GM19463 (cell line): ENCODE measurements at regions not wholly inside any gene's neighbourhood (a gene's known extent, or its start where the extent isn't known, plus 50 kb on each side); places are given as distances from the start of the nearest gene placed in this dataset.
A peak's percentile ranks its signal among the peaks of the same experiment; 100 is the strongest.

Experiments used
- ATAC-seq: cut with Tn5 transposase; IDR thresholded peaks from one replicate; pipeline ENCODE4 v1.9.1; 2021; ENCODE audit warnings: mild to moderate bottlenecking, moderate library complexity; ENCODE audit not compliant: unreplicated experiment

DNA sequence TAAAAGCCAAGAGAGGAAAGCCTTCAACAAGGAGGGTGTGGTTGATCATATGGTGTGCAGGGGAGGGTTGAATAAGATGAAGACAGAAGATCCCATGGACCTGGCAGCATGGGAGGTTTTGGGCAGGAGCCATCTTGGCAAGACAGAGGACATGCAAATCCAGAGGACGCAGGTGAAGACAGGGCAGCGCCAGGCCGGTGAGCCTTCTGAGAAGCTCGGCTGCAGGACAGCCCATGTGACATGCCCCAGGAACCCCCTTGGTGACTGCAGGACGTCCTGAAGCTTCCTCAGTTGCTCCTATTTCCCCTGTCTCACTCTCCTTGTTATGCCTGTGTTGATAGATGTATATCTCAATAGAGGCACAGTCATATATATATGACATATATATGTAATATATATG is 159.4 kb downstream of the GADD45G start:
- no peak for ATAC-seq

DNA sequence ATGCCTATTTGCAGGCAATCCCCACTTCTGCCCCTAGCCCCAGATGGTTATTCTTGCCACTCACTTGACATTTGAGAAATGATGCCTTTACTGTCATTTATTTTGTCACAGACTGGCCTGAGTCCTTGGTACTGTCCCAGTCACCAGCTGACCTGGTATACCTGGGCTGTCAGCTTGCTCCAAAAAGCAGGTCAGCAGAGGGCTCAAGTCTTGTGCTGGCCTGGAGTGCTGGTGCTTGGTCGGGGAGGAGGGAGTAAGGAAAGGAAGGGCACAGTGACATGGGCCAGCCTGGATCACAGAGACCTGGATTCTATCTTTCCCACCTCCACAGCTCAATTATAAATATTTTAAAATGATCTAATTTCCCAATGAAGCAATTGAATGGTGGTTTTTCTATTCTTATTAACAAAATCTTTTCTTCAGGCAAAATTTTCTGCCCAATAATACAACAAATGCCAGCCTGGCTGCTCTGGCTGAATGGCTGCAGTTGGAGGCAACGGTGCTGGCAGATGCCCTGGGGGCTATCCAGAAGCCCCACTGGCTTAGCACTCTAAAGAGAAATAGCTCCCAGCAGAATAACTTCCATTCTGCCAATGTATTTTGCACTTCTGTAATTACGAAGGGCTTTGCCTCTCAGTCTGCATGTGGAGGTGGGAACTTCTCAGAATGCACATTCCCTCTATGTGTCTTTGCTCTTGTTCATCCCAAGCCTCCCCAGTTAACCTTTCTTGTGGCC is 160.6 kb downstream of the GADD45G start:
- ATAC-seq, result no peak

DNA sequence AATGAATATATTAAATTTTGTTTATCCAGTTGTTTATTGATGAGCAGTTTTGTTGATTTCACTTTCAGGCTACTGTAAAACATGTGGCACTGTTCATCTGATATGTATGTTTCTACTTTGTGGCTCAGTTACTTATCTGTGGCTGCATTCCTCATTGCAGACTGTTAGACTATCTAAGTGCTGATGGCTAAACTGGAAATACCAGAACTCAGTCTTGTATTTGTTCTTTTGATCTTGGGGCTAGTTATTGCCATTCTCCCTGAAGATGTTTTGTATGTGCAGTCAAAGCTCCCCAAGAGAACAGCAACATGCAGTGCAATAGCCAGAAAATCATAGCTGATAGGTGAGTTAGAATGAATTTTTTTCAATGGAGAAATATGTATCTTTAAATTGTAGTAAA is 162.2 kb downstream of the GADD45G start:
- ATAC-seq, result no peak

DNA sequence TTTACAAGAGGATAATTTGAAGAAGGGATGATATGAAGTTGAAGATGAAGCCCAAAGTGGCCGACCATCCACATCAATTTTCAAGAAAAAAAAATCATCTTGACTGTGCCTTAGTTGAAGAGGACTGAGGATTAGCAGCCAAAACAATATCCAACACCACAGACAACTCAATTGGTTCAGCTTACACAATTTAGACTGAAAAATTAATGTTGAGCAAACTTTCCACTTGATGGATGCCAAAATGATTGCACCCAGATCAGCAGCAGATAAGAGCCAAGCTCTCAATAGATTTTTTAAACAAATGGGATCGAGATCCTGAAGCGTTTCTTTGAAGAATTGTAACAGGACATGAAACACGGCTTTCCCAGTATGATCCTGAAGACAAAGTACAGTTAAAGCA is 163.2 kb downstream of the GADD45G start:
- ATAC-seq, result no peak

DNA sequence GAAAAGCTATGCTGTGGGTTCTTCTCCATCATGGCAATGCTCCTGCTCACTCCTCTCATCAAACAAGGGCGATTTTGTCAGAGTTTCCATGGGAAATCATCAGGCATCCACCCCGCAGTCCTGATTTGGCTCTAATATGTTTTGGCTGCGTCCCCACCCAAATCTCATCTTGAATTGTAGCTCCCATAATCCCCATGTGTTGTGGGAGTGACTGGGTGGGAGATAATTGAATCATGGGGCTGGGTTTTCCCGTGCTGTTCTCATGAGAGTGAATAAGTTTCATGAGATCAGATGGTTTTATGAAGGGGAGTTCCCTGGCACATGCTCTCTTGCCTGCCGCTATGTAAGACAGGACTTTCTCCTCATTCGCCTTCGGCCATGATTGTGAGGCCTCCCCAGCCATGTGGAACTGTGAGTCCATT is 163.8 kb downstream of the GADD45G start:
- no peak for ATAC-seq

DNA sequence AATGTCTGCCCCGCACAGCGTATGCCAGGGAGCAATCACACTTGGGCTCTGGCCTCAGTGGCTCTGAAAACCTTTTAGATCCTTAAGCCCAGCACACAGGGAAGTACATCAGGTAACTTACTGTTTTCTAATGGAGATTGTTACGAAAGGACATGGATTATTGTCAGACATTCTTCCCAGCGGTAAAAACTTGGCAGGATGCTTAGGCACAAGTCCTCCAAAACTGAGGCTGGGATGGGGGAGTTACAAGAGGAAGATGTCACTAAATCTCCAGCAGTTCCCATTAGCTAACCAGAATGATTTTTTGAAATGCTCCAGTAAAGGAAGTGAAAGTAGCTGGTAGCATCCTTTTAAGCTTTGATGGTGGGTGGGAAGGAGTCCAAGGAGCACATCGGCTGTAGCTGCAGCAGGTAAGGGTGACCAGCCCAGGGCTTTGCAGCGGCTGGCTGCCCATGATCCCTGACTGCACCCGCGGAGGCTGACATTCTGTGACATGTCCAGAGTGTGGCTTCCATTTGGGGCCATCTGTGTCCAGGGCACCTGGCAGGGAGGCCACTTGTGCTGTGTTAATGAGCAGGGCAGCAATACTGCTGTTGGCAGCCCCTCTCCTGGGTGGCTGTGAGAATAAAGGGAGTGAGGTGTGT is 165.8 kb downstream of the GADD45G start:
- no peak for ATAC-seq

DNA sequence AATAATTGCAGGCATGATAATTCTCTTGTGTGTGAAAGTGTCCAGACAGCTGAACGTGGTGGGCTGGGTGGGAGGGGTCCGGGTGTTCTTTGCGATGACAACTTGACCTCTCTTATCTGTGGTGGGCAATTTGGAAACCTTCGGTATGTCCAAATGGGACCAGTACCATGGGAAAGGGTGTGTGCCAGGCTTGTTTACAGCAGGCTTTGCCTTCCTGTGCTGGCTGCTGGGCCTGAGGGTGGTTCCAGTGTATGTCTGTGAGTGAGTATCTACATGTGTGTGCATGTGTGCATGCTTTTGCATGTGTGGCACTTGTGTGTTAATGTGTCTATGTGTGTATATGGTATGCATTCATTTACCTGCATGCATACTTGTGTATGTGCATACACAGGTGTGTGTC is 166.4 kb downstream of the GADD45G start:
- ATAC-seq, result no peak

DNA sequence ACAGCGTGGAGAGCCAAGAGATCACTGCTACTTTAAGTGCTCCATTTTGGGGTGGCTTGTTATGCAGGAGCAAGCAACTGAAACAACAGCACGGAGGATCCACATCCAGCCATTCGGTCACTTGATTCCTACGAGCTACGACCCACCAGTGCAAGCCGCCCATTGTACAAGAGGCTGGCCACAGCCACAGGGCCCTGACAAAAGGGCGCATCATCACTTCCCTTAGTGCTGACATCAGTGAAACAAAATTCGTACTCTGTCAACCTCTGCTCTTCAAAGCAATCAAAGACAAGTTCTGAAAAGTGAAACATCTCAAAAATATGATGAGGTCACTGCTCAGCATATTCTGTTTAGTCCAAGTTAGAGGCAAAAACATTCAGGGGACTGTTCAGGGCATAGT is 168.4 kb downstream of the GADD45G start:
- ATAC-seq, result no peak

DNA sequence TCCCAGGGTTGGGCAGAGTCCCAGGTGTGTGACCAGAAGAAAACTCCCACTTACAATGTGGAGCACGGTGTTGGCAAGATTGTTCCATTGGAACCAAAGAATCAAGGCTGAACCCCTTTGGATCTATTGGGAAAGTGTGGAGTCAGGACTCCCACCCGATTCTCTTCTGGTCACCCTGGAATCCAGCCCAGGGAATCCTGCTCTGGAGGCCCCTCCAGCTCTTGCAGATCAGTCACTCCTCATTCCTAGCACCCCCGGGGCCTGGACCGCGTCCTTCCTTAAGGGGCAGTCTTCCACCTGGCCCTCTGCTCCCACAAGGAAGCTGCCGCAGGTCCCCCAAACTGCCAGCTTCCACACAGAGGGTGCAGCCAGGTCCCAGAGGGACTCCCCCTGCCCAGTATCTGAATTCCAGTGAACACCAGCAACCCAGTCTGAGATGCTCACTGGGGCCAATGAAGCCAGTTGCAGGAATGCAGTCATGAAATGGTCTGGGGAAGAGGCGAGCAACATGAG is 170.1 kb downstream of the GADD45G start:
- no peak for ATAC-seq

DNA sequence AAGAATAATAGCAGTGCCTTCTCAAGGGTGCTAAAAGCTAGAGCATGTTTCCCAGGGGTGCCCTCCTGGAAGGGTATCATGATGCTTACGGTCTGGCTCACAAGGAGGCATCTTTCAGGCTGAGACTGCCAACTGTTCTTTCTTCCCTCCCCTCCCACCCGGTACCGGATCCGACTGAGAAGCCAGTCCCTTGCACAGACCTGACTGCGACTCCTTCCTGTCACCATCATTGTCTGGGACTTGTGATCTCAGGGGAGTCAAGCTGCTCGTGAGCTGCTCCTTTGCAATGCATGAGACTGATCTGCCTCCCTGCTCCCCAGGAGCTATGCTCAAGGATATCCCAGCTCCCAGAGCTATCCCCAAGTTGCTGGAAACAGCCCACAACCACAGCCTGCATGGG is 170.8 kb downstream of the GADD45G start:
- ATAC-seq, result no peak

DNA sequence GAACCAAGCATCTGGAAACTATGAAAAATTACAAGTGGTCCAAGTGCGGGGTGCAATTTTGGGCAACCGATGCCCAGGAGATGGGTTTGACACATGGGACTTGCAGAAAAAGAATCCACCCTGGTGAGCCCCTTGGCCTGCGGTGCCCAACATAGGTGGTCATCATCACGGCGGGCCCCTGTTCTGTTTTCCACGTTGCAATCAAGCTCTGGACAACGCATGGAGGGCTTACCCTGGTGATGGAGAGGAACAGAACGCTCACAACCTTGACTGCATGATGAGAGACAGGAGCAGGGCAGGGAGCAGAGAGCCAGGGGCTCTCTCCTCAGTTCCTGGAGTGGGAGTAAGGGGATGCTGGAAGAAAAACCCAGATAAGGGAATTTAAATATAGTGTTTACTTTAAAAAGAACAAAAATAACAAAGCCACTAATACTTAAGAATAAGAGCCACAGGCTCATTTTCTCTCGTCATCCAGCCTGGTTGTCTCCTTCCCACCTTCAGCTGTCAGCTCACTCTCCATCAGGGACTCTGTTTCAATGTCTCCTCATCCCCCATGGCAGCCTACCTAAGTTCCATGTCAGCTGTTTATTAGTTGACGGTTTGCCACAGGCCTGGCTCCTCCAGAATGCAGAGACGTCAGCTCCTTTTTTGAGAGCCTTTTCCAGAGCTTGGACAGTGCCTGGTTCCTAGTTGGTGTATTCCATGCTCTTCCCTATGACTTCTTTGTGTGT is 172.1 kb downstream of the GADD45G start:
- no peak for ATAC-seq

DNA sequence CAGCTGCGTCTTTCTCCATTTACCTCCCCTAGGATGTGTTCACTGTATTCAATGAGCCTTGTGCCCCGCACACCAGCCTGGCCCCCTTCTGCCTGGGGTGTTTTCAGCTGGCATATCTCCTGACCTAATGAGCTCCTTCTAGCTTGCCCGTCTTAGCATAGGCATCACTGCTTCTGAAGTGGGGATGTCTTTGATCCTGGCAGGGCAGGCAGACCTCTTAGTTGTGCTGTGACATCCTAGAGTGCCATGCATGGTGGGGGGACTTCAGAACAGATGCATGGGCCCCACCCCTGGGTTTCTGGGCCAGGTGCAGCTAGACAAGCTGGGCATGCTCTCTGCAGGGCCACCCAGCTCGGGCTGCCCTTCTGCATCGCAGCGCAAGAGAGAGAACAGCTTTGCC is 172.7 kb downstream of the GADD45G start:
- no peak for ATAC-seq

DNA sequence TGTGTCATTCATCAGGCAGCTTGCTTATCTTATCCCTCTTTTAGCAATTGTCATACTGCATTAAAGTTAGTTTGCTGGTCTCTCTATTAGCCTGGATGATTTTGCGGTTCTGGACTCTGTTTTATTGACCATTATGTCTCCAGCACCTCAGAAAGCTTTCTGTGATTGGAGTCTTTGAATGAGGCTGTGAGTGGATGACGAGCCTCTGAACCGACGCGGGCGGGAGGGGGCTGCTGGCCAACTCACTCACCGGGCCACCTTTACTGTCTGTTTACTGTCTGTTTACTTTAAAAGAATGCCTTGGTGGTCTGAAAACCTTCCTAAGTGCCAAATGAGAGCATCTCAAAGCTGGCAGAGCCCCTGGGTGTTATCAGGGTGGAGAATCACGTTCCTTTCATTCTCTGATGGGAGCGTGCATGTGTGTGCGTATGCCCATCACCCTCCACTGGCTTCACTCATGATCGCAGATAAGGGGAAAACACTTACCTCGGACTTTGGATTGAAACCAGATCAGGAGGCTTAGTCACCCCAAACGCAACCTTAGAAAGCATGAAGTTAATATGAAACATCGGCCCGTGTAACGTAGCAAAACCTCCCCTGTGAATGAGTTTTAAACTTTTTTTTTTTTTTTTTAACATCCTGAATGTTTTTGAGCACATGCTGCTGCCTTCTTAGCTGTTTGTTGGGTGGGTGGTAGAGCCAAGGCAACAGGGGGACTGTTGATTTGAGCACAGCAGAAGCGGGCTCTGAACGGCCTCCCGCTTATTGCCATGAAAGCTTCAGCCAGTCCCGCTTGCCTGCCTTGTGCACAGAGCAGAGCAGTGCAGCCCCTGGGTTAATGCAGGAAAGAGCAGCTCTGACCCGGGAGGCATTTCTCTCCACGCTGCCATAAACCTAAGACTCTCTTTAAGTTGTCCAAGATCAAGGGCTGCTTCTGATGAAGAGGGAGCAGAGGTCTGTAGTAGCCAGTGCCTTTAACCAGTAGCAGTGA is 173.6 kb downstream of the GADD45G start:
- ATAC-seq, result no peak

DNA sequence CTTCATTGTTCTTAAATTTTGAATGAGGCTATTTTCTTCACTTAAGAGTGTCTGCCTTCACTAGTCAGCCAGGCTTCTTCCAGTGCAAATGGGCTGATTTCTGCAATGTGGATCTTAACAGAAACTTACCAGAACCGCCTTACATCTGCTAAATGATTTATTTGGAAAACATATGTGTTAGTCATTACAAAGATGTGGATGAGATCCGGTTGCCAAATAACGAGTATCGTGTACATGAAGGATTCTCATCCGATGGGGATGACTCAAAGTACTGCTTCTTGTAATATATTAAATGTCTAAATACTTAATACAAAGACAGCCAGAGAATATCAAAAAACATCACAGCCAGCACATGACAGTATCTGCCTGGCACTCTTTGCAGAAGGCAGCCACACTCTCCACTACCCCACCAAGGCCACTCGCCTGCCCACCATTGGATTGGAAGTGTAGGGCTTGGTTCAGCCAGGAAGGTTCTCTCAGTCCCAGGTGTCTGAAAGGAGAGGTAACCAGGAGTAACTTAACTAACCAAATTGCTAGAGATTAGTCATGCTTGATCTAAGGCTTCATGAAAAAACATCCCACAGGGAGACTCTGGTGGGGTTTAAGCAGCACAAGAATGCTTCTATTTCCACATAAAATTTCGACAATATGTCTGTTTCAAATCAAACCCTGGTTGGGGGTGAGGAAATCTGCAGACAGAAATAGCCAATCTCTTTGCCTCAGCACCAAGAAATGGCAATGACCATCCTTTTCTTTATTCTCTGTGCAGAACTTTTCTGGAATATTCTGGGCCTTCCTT is 174.8 kb downstream of the GADD45G start:
- no peak for ATAC-seq

DNA sequence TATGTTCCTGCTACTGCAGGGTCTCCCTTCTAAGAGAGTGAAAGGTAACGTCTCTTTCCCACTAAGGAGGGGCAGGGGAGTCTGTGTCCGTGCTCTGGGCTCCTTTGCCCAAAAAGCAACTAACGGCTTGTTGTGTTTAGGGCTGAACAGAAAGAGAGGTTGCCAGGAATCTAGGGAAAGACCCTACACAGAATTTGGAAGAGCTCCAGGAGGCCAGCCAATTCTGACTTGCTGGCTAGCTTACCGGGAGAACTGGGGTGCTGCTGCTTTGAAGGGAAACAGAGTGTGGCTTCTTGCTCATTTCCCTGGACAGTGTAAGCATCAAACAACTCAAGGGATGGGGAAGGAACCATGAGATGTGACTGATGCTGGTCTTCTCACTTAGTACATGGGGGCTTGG is 176.1 kb downstream of the GADD45G start:
- no peak for ATAC-seq

DNA sequence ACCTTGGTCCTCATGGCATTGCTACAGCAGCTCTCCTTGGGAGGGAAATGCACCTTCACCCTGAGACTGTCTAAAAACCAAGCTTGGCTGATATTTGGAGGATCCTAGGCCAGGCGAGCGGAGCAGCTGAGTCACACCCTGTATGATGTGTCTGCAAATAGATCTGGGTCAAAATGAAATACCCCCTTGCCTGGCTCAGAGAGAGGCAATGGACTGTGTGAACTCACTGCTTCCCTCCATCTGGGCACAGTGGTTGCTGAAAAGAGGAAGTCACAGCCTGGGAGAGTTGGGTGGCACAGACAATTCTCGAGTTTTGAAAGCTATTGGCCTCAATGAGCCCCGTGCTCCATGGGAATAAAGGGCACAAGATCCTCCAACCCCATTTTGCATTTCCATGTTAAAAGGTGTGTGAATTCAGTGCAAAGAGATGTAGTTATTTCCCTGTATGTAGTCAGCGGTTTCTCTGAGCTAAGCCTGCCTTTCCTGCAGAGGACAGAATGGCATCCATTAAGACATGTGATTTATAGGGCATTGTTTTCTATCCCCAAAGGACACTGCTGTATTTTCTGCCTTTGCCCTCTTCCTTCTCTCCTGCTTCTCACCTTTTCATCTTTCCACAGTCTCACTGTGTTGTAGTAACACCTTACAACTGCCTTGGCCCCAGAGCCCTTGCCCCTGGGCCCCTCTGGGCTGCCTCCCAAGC is 177.2 kb downstream of the GADD45G start:
- ATAC-seq, result peak; percentile 96

DNA sequence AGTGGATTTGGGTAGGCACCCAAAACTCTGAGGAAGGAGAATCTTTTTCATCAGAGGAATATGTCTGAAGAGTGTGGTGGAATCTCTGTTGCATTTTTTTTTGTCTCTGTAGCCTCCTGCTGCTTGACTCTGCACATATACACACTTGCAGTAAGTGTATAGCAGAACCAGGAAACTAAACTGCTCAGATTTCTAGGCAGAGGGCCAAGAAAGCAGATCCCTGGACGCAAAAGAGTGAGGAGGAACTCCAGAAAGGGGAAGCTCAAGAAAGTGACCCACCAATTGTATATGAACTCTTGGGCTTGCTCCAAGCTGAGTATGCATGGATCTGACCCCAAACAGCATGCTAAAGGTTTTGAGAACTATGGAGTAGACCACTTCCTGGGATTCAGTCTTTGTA is 181.8 kb downstream of the GADD45G start:
- ATAC-seq, result no peak

DNA sequence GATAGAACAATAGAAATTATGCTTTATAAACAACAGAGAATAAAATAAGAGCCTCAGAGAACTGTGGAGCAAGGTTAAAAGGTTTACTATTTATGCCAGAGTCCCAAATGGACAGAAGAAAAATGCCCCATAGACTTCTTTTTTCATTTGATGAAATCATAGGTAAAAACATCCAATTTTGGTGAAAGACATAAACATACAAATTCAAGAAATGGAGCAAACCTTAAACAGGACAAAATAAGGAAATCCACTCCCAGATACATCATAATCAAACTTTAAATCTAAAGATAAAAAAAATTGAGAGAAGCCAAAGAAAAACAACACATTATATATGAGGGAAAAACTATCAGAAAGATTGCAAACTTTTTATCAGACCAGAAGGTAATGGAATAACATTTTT is 182.8 kb downstream of the GADD45G start:
- ATAC-seq, result no peak

DNA sequence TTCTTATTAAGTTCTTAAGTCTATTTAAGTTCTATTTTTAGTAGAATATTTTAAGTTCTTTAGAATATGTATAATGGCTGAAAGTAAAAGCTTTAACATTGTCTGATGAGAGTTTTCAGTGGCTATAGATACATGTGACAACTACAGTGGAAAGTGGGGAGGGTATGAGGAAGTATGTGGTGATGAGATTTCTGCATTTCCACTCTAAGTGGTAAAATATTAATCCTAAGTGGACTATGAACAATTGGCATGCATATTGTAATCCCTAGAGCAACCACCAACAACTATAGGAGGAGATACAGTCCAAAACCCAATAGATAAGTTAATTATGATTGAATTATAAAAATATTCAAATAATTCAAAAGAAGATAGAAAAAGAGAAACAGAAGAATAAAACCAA is 183.6 kb downstream of the GADD45G start:
- no peak for ATAC-seq
